ENCODE measurements at regions not wholly inside any gene's neighbourhood (a gene's known extent, or its start where the extent isn't known, plus 50 kb on each side); places are given as distances from the start of the nearest gene placed in this dataset.

GRCh38 chr3:65020281-65021160 is 332.7 kb upstream of the ADAMTS9 start:
- TF ChIP-seq CTCF (IDR thresholded peaks at IDR 0.05) (no peak), ZFX (IDR thresholded peaks at IDR 0.05; ENCODE audit: borderline replicate concordance) (no peak)
